C4-2B (cell line): ENCODE measurements at regions not wholly inside any gene's neighbourhood (a gene's known extent, or its start where the extent isn't known, plus 50 kb on each side); places are given as distances from the start of the nearest gene placed in this dataset.

Experiments
- CTCF ChIP-seq: fragments of 450-650 bp; conservative IDR thresholded peaks from 2 replicates; pipeline ENCODE4 v1.5.1; 2017; ENCODE audit warnings: mild to moderate bottlenecking
- ZFX ChIP-seq: fragments of 450-650 bp; IDR thresholded peaks from 2 replicates; pipeline ENCODE4 v1.6.1; 2017

- TF ChIP-seq CTCF (no peak), ZFX (no peak)
Observed at GRCh38 chr5:117431091-117431490, 856.5 kb upstream of the SEMA6A start.
